Inflammatory macrophage (primary cell): ENCODE measurements at regions not wholly inside any gene's neighbourhood (a gene's known extent, or its start where the extent isn't known, plus 50 kb on each side); places are given as distances from the start of the nearest gene placed in this dataset.
A peak's percentile ranks its signal among the peaks of the same experiment; 100 is the strongest.

Experiments used
- DNase-seq, 2 donors: peaks; one replicate each; pipeline ENCODE4 v3.0.0-alpha.2; 2020 to 2022

DNA sequence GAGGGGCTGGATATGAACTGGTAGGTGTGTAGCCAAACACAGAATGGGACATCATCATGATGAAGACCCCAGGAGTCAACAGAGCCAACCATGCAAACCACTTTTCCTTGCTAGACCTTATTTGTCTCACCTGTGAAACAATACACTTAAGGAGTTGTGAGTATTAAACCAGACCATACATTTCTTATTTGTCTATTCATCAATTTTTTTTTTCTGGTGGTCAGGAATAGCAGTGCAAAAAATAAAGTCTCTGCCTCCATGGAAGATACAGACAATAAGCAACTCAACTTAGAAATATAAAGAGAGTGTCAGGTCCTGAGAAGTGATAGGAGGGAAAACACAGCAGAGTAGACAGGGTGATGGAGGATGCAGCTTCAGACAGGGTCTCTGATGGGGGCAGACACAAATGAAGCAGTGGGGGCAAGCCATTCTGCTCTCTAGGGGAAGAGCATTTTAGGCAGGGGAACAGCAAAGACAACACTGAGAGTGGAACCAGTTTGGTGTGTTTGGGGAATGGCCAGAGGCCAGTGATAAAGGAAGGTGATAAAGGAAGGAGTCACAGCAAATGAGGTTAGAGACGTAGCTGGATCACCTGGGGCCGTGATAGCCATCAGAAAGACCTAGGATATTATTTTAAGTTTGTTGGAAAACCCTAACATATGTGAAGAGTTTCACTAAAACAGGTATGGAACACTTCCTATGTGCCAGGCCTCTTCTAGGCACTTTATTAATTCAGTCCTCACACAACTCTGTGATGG, 256.2 kb downstream of the MAN2A1 start:
- no peak for DNase-seq

GRCh38 chr5:109946610-109947009, 256.9 kb downstream of the MAN2A1 start:
- DNase-seq: no peak

DNA sequence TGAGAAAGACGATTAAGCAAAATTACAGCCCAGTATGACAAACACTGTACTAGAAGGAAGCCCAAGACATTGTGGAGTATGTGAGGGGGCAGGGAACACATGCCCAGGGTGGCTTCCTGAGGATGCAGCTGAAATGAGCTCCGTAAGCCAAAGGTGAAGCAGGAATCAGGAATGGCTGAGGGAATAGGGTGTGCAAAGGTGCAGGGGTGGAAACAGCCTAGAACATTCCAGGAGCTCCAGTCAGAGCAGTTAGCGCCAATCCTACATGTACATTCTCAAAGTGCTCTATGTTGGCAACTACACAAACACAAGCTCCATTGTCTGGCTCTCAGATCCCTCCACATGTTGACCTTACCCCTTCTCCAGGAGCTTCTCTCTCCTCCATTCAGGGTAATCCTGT, 257.9 kb downstream of the MAN2A1 start:
- DNase-seq: no peak

DNA sequence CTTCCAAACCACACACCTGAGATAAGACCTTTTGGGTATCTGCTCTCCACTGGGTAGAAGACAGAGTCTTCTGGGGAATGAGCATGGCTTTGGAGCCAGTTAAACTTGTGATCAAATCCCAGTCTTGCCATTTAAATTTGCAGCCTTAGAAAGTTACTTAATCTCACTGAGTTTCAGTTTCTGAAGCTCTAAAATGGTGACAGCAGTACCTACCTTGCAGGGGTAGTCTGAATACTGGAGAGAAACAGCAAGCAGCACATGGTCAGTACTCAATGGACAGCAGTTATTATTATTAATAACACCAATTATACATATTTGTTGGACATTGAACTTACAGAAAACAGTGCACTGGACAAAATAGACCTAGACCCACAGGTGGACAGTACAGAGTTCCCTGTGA, 260.9 kb downstream of the MAN2A1 start:
- DNase-seq: no peak

GRCh38 chr5:109951348-109951747, 261.6 kb downstream of the MAN2A1 start:
- no peak for DNase-seq

- DNase-seq: no peak
These were observed 262.0 kb downstream of the MAN2A1 start for GRCh38 chr5:109951758-109952157.

DNA sequence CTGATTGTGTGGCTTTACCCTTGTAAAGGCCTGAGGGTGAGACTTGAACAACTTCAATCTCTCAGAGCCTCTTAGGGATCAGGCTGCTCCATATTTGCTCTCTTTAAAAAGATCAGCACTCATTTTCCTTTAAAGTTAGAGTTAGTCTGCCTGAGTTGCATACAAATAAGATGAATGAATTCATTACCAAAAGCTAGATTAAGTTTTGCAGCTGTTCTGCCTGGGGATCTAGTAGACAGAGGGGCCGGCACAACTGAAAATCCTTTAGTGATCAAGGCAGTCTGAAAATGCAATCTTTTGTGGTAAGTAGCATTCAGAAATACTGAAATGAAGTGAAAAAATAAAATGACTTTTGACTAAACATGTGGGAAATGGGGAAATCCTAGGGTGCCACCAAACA, 264.0 kb downstream of the MAN2A1 start:
- DNase-seq: no peak

- no peak for DNase-seq
These were observed 267.2 kb downstream of the MAN2A1 start for GRCh38 chr5:109956884-109957283.

DNA sequence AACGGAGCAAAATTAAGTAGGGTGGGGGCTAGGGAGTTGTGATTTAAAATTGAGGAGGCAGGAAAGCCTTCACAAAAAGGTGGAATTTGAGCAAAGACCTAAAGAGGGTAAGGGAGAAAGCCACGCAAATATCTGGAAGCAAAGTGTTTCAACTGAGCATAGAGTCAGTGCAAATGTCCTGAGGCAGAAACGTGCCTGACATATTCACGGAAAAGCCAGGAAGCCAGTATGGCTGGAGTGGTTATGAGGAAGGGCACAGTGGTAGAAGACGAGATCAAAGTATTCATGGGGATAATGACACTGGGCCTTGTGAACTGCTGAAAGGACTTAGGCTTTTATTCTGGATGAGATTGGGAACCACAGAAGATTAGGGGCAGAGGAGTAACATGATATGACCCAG, 268.4 kb downstream of the MAN2A1 start:
- no peak for DNase-seq

DNA sequence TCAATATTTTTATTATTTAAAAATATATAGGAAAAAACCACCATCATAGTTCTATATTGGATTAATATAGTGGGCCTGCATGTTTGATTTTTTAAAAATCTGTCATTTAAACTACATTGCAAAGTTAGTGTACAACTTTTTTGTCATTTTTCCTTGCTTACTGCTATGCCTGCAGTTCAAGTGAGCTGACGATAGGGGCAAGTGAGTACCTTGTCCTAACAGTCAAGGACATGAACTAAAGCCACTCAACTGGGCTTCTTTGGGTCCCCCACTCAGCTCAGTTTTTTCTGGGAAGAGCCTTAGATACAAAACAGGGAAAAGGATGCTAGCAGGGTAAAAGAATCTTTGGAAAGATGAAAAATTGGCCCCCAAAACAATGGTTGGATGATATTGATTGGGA, 269.9 kb downstream of the MAN2A1 start:
- no peak for DNase-seq

DNA sequence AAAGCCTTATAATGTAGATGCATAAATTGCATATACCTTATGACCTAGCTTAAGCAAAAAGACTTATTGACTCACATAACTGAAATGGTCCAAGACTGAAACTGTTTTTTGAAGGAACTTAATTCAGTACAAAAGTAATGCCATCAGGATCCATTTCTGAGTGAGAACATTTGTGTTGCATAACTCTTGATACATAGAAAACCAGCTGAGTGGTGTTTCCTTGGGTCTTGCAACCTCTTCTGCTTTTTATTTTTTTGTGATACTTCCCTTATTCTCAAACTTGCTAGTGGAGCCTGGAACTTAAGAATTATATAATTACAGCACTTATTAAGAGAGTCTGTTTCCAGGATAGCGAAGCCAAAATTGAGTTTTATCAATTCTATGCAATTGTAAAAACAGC, 272.0 kb downstream of the MAN2A1 start:
- peak; percentile 72 to 91 for DNase-seq

DNA sequence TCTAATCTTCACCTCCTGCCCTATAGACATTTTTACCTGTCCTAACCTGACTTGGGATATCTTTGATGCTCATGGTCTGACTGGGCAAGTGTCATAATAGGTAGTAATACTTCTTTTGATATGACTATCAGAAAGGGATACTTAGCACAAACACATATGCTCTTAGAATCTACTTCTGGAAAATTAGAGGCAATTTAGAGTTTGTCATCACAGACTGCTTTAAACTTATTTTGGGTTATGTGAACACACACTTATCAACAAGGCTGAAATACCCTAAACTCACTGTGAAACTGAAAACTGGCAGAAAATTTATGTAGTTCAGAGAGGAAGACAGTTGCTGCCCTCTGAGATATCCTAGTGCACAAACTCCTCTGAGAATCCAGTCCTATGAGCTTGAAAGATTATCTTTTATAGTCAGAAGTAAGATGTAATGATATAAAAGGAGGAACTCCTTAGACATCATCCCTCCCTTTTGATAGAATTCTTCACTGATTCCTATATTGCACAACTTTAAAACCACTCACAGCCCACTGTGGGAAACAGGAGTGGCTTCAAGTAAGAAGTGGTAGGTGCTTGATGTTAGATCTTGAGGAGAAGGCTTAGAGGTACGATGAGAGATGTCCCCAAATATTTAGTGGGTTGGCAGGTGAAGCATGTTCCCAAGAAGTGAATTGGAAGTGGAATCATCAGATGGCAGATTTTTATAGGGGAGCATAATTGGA, 273.3 kb downstream of the MAN2A1 start:
- no peak for DNase-seq

DNA sequence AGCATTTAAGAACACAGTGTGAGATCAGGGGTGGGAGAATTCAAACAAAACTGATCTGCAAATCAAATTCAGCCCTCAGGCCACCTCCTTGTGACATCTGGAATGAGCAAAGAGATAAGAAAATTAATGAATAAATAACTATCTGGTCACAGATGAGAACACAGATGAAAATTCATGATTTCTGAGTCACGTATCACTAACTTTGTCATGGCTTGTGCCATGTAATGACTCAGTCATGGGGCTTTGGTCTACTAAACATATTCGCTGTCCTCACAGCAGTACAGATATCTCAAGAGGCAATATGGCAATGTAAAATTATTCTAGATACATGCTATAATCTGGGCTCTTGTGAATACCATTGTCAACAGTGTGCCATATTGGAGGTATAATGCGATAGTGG, 274.4 kb downstream of the MAN2A1 start:
- no peak for DNase-seq

- DNase-seq: no peak
These were observed 275.9 kb downstream of the MAN2A1 start for GRCh38 chr5:109965634-109966033.

DNA sequence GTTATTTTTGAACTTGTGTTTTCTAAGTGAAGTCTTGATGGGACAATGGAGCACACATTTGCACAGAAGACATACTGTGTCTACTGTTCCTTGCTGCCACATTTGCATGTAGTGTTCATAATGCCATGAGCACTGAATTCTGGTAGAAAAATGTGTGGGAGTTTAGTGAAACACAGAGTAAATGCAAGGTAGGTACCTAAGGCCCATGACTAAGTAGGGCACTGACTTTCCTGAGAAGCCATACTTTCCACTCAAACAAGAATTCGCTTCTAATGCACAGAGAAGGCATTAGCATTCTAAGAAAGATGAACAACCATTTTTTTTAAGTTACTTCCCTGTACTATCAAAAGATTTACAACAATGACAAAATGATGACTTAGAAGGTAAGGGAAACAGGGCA, 282.2 kb downstream of the MAN2A1 start:
- no peak for DNase-seq

DNA sequence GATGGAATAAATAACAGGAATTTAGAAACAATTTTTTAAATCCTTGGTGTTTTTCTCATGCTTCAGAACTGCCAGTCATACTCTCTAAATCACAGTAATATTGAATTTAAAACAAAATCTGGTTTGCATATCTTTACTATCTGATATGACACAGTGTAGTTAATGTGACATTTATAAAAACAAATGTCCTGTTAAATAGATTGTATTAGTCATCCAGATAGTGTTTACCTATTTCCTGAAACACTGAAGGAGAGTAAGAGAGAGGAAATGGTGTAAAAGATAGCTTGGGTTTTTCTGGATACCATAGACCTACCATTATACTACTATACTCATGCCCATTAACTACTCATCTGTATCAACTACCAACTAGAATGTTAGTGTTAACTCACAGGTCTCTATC, 292.3 kb downstream of the MAN2A1 start:
- no peak for DNase-seq

- no peak for DNase-seq
These were observed 293.3 kb downstream of the MAN2A1 start for GRCh38 chr5:109982966-109983534.

DNA sequence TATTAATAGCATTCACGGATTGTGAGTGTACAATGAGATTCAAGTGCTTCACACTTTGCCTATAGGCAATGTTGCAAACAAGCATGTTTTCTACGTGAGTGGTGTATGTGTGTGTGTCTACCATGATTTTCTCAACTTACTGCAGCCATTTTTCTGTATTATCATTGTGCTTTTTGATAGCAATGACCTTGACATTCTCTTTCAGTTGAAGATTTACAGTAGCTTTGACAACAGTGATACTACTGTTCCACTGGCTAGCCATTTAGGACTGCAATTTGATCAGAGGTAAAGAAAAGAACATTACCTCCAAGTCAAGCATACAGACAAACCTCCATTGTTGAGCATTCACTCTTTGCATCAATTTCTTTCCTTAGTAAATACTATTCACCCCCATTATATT, 297.0 kb downstream of the MAN2A1 start:
- DNase-seq: no peak

GRCh38 chr5:109987355-109987754, 297.6 kb downstream of the MAN2A1 start:
- DNase-seq: no peak

GRCh38 chr5:109987970-109988369, 298.2 kb downstream of the MAN2A1 start:
- DNase-seq: no peak

DNA sequence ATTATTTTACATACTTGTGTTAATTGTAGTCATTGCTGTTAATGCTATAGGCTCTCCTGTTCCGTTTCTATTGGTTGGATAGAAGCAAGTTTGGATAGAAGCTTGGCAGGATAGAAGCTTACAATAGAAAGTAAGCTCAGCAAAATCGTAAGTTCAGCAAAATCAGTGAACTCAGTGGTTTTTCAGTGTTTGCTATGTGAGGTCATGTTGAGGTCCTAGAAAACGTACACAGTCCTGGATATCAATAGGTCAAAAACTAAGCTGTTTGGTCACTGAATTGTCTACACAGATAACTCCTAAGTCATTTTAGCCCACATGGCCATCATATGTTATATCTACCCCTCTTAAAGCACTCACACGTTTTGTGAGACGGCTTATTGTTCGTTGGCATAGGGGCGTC, 299.4 kb downstream of the MAN2A1 start:
- DNase-seq: no peak

- no peak for DNase-seq
These were observed 300.4 kb downstream of the MAN2A1 start for GRCh38 chr5:109989994-109990722.

DNA sequence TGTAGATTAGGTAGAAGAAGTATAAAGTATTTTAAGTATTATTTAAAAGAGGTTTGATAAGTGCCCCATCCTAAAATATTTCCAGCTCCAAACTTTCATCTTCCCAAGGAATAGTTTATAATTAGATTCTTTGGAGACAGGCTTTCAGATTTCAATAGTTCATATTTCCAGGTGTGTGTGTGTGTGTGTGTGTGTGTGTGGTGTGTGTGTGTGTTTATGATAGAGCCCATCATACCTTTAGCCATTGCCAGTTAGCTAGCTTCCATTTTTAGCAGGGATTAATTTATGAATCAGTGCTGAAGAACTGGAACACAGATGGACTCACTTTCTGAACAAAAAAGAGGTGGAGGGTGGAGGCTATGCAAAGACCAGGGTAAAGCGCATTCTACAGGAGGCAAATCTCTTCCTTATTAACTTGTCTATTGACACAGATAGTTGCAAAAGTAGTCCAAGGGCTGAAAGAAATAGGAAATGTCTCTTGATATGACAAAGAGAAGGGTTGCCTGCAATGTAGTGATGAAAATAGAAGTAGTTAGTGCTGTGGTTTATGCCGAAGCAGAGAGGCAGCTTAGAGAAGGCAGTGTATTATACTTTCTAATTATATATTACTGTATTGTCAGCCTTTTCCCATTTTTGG, 301.1 kb downstream of the MAN2A1 start:
- no peak for DNase-seq
